ENCODE measurements at regions not wholly inside any gene's neighbourhood (a gene's known extent, or its start where the extent isn't known, plus 50 kb on each side); places are given as distances from the start of the nearest gene placed in this dataset.

- Histone ChIP-seq H3K27ac (no peak overlapping the region), H3K27me3 (no peaks in the 10 kb centered on the region), H3K4me3 (no peak overlapping the region), H3K9me3 (no peaks in the 10 kb centered on the region), H3K4me1 (no peaks in the 10 kb centered on the region), H3K36me3 (no peaks in the 10 kb centered on the region)
- WGBS, 2 donors = 87 to 89% methylated on average over 3 of the region's 3 CpGs
- intact Hi-C loops (cut with DNase I) = no loop called here
- no peak for TF ChIP-seq POLR2A (IDR thresholded peaks at IDR 0.05)
- TF ChIP-seq CTCF (IDR thresholded peaks at IDR 0.05) = no peak
- no peak for DNase-seq
Measured at GRCh38 chr5:122591828-122592227, 183.1 kb upstream of the SNX2 start.

GRCh38 chr5:122599000-122599399 lies 175.9 kb upstream of the SNX2 start:
- DNase-seq = no peak
- H3K36me3 ChIP-seq = no peaks in the 10 kb centered on the region
- peaks cover 0 to 4% (median 0%) of the 10 kb centered on the region in 3 donors for H3K9me3 ChIP-seq
- no peak overlapping the region for H3K4me3 ChIP-seq
- no peaks in the 10 kb centered on the region for H3K4me1 ChIP-seq
- no peak overlapping the region for H3K27ac ChIP-seq
- intact Hi-C loops (cut with DNase I) = no loop called here
- H3K27me3 ChIP-seq = no peaks in the 10 kb centered on the region
- TF ChIP-seq CTCF (IDR thresholded peaks at IDR 0.05) = no peak
- no peak for TF ChIP-seq POLR2A (IDR thresholded peaks at IDR 0.05)

GRCh38 chr5:122600924-122601323 lies 174.0 kb upstream of the SNX2 start:
- no peaks in the 10 kb centered on the region for H3K4me1 ChIP-seq
- H3K36me3 ChIP-seq = no peaks in the 10 kb centered on the region
- DNase-seq = no peak
- no peak overlapping the region for H3K4me3 ChIP-seq
- H3K27ac ChIP-seq = no peak overlapping the region
- H3K27me3 ChIP-seq = no peaks in the 10 kb centered on the region
- TF ChIP-seq POLR2A (IDR thresholded peaks at IDR 0.05) (no peak), CTCF (IDR thresholded peaks at IDR 0.05) (no peak)
- 100% methylated on average over 1 of the region's 1 CpG; no CpG with 5 or more reads in 1 of the 2 donors for WGBS, 2 donors
- intact Hi-C loops (cut with DNase I) = no loop called here
- H3K9me3 ChIP-seq = peaks cover 0 to 4% (median 0%) of the 10 kb centered on the region in 3 donors

GRCh38 chr5:122602700-122603099 lies 172.2 kb upstream of the SNX2 start:
- intact Hi-C loops (cut with DNase I) = no loop called here

GRCh38 chr5:122605236-122605635 lies 169.6 kb upstream of the SNX2 start:
- H3K4me3 ChIP-seq = no peak overlapping the region
- no peak overlapping the region for H3K27ac ChIP-seq
- WGBS, 2 donors = 87 to 89% methylated on average over 4 of the region's 4 CpGs
- intact Hi-C loops (cut with DNase I) = no loop called here
- no peaks in the 10 kb centered on the region for H3K27me3 ChIP-seq
- no peaks in the 10 kb centered on the region for H3K36me3 ChIP-seq
- TF ChIP-seq CTCF (IDR thresholded peaks at IDR 0.05) = no peak
- TF ChIP-seq POLR2A (IDR thresholded peaks at IDR 0.05) = no peak
- H3K9me3 ChIP-seq = peaks cover 0 to 4% (median 0%) of the 10 kb centered on the region in 3 donors
- DNase-seq = no peak
- no peaks in the 10 kb centered on the region for H3K4me1 ChIP-seq

More at GRCh38 chr5:122602700-122603099, 172.2 kb upstream of the SNX2 start:
- H3K36me3 ChIP-seq = no peaks in the 10 kb centered on the region
- 53 to 74% methylated on average over 1 of the region's 1 CpG for WGBS, 2 donors
- TF ChIP-seq POLR2A (IDR thresholded peaks at IDR 0.05) (no peak), CTCF (IDR thresholded peaks at IDR 0.05) (no peak)
- H3K4me1 ChIP-seq = no peaks in the 10 kb centered on the region
- peaks cover 0 to 4% (median 0%) of the 10 kb centered on the region in 3 donors for H3K9me3 ChIP-seq
- no peak overlapping the region for H3K4me3 ChIP-seq
- DNase-seq = no peak
- no peak overlapping the region for H3K27ac ChIP-seq
- no peaks in the 10 kb centered on the region for H3K27me3 ChIP-seq
